ENCODE measurements at regions not wholly inside any gene's neighbourhood (a gene's known extent, or its start where the extent isn't known, plus 50 kb on each side); places are given as distances from the start of the nearest gene placed in this dataset.
"Not testable (repeated sequence)": the region's sequence is repeated elsewhere in the genome, so short reads cannot be mapped to it uniquely, and the experiment has no call there.

DNA sequence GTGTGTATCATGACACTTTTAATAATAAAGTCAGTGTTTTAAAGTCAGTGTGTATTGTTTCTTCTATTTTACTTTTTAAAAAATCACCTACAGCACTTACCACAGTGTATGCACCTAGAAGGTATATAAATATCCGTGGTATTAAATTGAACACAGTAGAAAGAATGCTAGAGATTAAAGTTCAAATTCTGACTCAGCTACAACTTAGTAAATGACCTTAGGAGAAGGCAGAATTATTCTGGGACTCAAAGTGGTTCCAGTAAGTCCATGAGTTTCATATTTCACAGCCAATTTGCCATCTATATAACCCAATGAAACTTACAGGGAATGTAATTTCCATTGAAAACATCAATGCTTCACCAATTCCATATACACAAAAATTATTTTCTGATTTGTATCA, 52.7 kb upstream of the MAP4 start:
- no peaks in the 10 kb centered on the region for H3K27me3 ChIP-seq (ENCODE audit: insufficient read depth, low read length)
- DNase-seq (ENCODE audit: insufficient read length, low spot score, missing footprints) = peak; percentile 51
- peaks cover 100% of the 10 kb centered on the region for H3K79me2 ChIP-seq (ENCODE audit: insufficient read depth, low read length)
- TF ChIP-seq, protein P1, sequence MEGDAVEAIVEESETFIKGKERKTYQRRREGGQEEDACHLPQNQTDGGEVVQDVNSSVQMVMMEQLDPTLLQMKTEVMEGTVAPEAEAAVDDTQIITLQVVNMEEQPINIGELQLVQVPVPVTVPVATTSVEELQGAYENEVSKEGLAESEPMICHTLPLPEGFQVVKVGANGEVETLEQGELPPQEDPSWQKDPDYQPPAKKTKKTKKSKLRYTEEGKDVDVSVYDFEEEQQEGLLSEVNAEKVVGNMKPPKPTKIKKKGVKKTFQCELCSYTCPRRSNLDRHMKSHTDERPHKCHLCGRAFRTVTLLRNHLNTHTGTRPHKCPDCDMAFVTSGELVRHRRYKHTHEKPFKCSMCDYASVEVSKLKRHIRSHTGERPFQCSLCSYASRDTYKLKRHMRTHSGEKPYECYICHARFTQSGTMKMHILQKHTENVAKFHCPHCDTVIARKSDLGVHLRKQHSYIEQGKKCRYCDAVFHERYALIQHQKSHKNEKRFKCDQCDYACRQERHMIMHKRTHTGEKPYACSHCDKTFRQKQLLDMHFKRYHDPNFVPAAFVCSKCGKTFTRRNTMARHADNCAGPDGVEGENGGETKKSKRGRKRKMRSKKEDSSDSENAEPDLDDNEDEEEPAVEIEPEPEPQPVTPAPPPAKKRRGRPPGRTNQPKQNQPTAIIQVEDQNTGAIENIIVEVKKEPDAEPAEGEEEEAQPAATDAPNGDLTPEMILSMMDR (IDR thresholded peaks at IDR 0.05; ENCODE audit: extremely low read depth, low read depth, low read length) = no peak
- peak overlapping the region; percentile 28 for H3K4me2 ChIP-seq (ENCODE audit: insufficient read depth, low read length)
- H3K4me1 ChIP-seq (ENCODE audit: insufficient read depth, low read length) = peaks cover 30% of the 10 kb centered on the region
- peak overlapping the region; percentile 51 for H3K27ac ChIP-seq (ENCODE audit: low read depth, low read length)
- no peak overlapping the region for H3K4me3 ChIP-seq (ENCODE audit: insufficient read depth, low read length)
- H4K20me1 ChIP-seq (ENCODE audit: insufficient read depth, low read length) = peaks cover 79% of the 10 kb centered on the region
- no peaks in the 10 kb centered on the region for H3K9me3 ChIP-seq (ENCODE audit: low read depth, low read length)
- peaks cover 14% of the 10 kb centered on the region for H3K36me3 ChIP-seq (ENCODE audit: insufficient read depth, low read length)
- H2AFZ ChIP-seq (ENCODE audit: low read length) = no peak overlapping the region

DNA sequence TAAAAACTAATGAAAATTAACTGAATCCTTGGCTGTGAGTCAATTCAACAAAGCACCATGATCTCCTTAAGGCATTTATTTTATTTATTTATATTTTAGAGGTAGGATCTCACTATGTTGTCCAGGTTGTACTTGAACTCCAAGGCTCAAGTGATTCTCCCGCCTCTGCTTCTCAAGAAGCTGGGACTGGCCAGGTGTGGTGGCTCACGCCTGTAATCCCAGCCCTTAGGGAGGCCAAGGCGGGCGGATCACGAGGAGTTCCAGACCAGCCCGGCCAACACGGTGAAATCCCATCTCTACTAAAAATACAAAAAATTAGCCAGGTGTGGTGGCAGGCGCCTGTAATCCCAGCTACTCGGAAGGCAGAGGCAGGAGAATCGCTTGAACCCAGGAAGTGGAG, 52.1 kb upstream of the MAP4 start:
- not testable (repeated sequence) for H2AFZ ChIP-seq (ENCODE audit: low read length); H3K27ac ChIP-seq (ENCODE audit: low read depth, low read length); H3K4me2 ChIP-seq (ENCODE audit: insufficient read depth, low read length); H3K4me3 ChIP-seq (ENCODE audit: insufficient read depth, low read length); H3K27me3 ChIP-seq (ENCODE audit: insufficient read depth, low read length); H3K9me3 ChIP-seq (ENCODE audit: low read depth, low read length); DNase-seq (ENCODE audit: insufficient read length, low spot score, missing footprints)
- Histone ChIP-seq H4K20me1 (ENCODE audit: insufficient read depth, low read length) (peaks cover 79% of the 10 kb centered on the region), H3K79me2 (ENCODE audit: insufficient read depth, low read length) (peaks cover 100% of the 10 kb centered on the region), H3K36me3 (ENCODE audit: insufficient read depth, low read length) (peaks cover 14% of the 10 kb centered on the region), H3K4me1 (ENCODE audit: insufficient read depth, low read length) (peaks cover 30% of the 10 kb centered on the region)

DNA sequence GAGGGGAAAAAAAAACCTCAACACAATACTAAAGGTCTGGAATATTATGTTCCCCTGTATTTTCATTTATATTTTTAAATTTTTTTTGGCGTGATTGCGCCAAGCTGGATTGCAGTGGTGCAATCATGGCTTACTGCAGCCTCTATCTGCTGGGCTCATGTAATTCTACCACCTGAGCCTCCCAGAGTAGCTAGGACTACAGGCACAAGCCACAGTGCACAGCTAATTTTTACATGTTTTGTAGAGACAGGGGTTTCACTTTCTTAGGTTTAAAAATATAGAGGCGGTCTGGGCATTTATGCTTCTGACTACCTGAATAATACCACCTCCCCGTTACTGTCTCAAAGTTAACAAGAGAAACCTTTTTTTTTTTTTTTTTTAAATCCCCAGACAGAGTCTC, 51.1 kb upstream of the MAP4 start:
- H2AFZ ChIP-seq (ENCODE audit: low read length) = no peak overlapping the region
- no peak overlapping the region for H3K27ac ChIP-seq (ENCODE audit: low read depth, low read length)
- H3K9me3 ChIP-seq (ENCODE audit: low read depth, low read length) = no peaks in the 10 kb centered on the region
- peaks cover 96% of the 10 kb centered on the region for H3K79me2 ChIP-seq (ENCODE audit: insufficient read depth, low read length)
- no peaks in the 10 kb centered on the region for H3K27me3 ChIP-seq (ENCODE audit: insufficient read depth, low read length)
- TF ChIP-seq, protein P1 (IDR thresholded peaks at IDR 0.05; ENCODE audit: extremely low read depth, low read depth, low read length) = no peak
- H3K4me3 ChIP-seq (ENCODE audit: insufficient read depth, low read length) = no peak overlapping the region
- H4K20me1 ChIP-seq (ENCODE audit: insufficient read depth, low read length) = peaks cover 75% of the 10 kb centered on the region
- H3K4me2 ChIP-seq (ENCODE audit: insufficient read depth, low read length) = no peak overlapping the region
- peak; percentile 32 for DNase-seq (ENCODE audit: insufficient read length, low spot score, missing footprints)
- peaks cover 14% of the 10 kb centered on the region for H3K36me3 ChIP-seq (ENCODE audit: insufficient read depth, low read length)
- peaks cover 30% of the 10 kb centered on the region for H3K4me1 ChIP-seq (ENCODE audit: insufficient read depth, low read length)

Measured in osteoblast (primary cell).